Prostate gland (tissue), 2 donors: ENCODE measurements at regions not wholly inside any gene's neighbourhood (a gene's known extent, or its start where the extent isn't known, plus 50 kb on each side); places are given as distances from the start of the nearest gene placed in this dataset.
"Not testable (repeated sequence)": the region's sequence is repeated elsewhere in the genome, so short reads cannot be mapped to it uniquely, and the experiment has no call there.

Experiments used
- DNase-seq: peaks from one replicate; pipeline ENCODE4 v3.0.0-alpha.2; 2019; ENCODE audit warnings: low spot score
- H3K27ac ChIP-seq, 2 donors: fragments of 200-600 bp; sonication (generic); 2 replicates each; pipeline ENCODE4 v1.5.1; 2017 to 2019
- H3K27me3 ChIP-seq: fragments of 200-600 bp; sonication (generic); replicated peaks from 2 replicates; pipeline ENCODE4 v1.5.1; 2019; ENCODE audit not compliant: insufficient read depth
- H3K36me3 ChIP-seq, 2 donors: fragments of 200-600 bp; sonication (generic); 1 replicate in 1 of 2; 2 replicates in 1 of 2; pipeline versions ENCODE4 v1.5.1 to v1.8.1; 2017 to 2019
- H3K4me1 ChIP-seq: fragments of 200-600 bp; sonication (generic); replicated peaks from 2 replicates; pipeline ENCODE4 v1.5.1; 2019
- H3K4me3 ChIP-seq, 2 donors: fragments of 200-600 bp; sonication (generic); 2 replicates each; pipeline ENCODE4 v1.5.1; 2017 to 2019
- H3K9me3 ChIP-seq: fragments of 200-600 bp; sonication (generic); 2 replicates; pipeline ENCODE4 v1.5.1; 2017
- POLR2A ChIP-seq: fragments of 450-650 bp; IDR thresholded peaks from one replicate; pipeline ENCODE4 v1.6.1; 2016; ENCODE audit warnings: antibody characterized with exemption, mild to moderate bottlenecking
- POLR2AphosphoS5 ChIP-seq: sonication (generic); formaldehyde crosslinking; IDR thresholded peaks from one replicate; pipeline ENCODE4 v1.6.1; 2017; ENCODE audit warnings: antibody characterized with exemption
- WGBS: methylation state at CpG from one replicate; pipeline ENCODE4 v1.1.5; 2018; 5-methylcytosine and 5-hydroxymethylcytosine counted together
- intact Hi-C: fragments of 100-400 bp; cut with DNase I; formaldehyde crosslinking; loops from one replicate; pipeline ENCODE4 v1.14.2; 2022
- small RNA-seq, 2 donors: library from RNA; depleted of rRNA; stranded (forward); fragments of <200 nt; gene quantifications; one replicate each; pipeline ENCODE3, GENCODE V24; 2016
- TF ChIP-seq, protein P1 (sequence below), 4 experiments: fragments of 200-600 bp in 2 of 4; fragments of 450-650 bp in 2 of 4; sonication (generic) in 2 of 4; IDR thresholded peaks; 1 replicate in 3 of 4; 2 replicates in 1 of 4; pipeline ENCODE4 v1.5.1; 2016 to 2019; ENCODE audit warnings: antibody characterized with exemption in 4 of 4, mild to moderate bottlenecking in 2 of 4, moderate library complexity in 2 of 4

DNA sequence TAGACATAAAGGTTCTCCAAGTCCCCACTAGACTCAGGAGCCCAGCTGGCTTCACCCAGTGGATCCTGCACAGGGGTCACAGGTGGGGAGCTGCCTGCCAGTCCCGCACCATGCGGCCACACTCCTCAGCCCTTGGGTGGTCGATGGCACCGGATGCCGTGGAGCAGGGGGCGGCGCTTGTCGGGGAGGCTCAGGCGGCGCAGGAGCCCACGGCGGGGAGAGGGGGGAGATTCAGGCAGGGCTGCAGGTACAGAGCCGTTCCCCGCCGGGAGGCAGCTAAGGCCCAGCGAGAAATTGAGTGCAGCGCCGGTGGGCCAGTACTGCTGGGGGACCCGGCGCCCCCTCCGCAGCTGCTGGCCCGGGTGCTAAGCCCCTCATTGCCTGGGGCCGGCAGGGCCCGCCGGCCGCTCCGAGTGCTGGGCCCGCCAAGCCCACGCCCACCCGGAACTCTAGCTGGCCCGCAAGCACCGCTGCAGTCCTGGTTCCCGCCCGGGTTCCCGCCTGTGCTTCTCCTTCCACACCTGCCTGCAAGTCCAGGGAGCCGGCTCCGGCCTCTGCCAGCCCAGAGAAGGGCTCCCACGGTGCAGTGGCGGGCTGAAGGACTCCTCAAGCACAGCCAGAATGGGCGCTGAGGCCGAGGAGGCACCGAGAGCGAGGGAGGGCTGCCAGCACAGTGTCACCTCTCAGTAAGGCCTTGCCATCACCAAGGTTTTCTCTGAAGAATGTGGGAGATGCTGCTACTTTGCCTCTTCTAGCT, 58.4 kb upstream of the PPP1R12A start:
- H3K27ac ChIP-seq, result no peak overlapping the region
- H3K9me3 ChIP-seq, result no peaks in the 10 kb centered on the region
- no peaks in the 10 kb centered on the region for H3K36me3 ChIP-seq
- DNase-seq, result no peak
- no peaks in the 10 kb centered on the region for H3K4me1 ChIP-seq
- no peaks in the 10 kb centered on the region for H3K27me3 ChIP-seq
- no peak overlapping the region for H3K4me3 ChIP-seq
- intact Hi-C loops, result no loop called here
- 96% methylated on average over 39 of the region's 43 CpGs for WGBS
- TF ChIP-seq, protein P1, sequence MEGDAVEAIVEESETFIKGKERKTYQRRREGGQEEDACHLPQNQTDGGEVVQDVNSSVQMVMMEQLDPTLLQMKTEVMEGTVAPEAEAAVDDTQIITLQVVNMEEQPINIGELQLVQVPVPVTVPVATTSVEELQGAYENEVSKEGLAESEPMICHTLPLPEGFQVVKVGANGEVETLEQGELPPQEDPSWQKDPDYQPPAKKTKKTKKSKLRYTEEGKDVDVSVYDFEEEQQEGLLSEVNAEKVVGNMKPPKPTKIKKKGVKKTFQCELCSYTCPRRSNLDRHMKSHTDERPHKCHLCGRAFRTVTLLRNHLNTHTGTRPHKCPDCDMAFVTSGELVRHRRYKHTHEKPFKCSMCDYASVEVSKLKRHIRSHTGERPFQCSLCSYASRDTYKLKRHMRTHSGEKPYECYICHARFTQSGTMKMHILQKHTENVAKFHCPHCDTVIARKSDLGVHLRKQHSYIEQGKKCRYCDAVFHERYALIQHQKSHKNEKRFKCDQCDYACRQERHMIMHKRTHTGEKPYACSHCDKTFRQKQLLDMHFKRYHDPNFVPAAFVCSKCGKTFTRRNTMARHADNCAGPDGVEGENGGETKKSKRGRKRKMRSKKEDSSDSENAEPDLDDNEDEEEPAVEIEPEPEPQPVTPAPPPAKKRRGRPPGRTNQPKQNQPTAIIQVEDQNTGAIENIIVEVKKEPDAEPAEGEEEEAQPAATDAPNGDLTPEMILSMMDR (IDR thresholded peaks at IDR 0.05), result no peak
- TF ChIP-seq POLR2AphosphoS5, result no peak
- no peak for TF ChIP-seq POLR2A

DNA sequence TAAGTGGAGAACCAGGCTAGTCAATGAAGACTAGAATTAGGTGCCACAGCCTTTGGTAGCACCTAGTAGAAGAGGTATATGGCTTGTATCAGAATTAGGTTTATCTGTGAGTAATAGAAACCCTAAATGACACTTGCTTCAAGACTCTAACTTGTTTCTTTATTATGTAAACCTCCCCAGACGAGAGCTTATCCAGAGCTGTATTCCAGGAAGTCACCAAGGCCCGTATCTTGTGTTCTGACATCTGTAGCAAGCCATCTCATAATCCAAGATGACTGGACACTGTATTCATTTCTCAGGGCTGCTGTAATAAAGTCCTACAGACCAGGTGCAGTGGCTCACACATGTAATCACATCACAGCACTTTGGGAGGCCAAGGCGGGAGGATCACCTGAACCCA, 56.7 kb upstream of the PPP1R12A start:
- WGBS, result 90% methylated on average over 3 of the region's 3 CpGs
- TF ChIP-seq, protein P1 (IDR thresholded peaks at IDR 0.05), result no peak
- TF ChIP-seq POLR2AphosphoS5, result no peak
- TF ChIP-seq POLR2A, result no peak
- Histone ChIP-seq H3K27me3 (no peaks in the 10 kb centered on the region), H3K36me3 (no peaks in the 10 kb centered on the region), H3K27ac (no peak overlapping the region), H3K9me3 (no peaks in the 10 kb centered on the region), H3K4me3 (no peak overlapping the region), H3K4me1 (no peaks in the 10 kb centered on the region)
- intact Hi-C loops, result no loop called here
- no peak for DNase-seq

DNA sequence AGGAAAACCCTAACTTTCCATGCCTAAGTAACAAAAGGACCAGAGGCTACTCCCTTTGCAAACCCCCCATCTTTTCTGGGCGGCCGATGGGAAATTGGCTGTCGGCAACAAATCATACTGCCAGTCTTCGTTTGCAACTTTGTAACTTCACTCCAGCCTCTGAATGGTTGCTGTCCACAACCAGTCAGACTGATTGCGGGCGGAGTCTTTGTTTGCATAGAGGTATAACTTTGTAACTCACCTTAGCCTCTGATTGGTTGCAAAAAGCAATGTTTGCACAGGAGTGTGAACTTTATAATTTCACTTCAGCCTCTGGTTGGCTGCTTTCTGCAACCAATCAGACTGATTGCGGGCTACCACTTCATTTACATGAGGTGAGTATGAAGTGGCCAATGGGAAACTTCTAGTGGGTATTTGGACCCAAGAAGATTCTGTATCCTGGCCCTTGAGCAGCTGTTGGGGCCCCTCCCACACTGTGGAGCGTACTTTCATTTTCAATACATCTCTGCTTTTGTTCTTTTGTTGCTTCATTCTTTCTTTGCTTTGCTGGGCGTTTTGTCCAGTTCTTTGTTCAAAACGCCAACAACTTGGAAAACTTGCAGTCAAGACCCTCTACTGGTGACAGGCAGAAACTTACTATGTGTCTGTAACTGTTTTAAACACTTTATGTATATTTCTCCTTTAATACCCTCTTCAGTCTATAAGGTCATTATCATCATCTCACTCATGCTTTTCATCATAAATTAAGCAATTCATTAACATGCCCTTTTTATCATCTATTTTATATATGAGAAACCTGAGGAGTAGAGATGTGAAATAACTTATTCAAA, 55.8 kb upstream of the PPP1R12A start:
- H3K27me3 ChIP-seq, H3K27ac ChIP-seq, H3K4me1 ChIP-seq, H3K36me3 ChIP-seq, intact Hi-C loops, DNase-seq, H3K9me3 ChIP-seq, H3K4me3 ChIP-seq: not testable (repeated sequence)
- WGBS, result 84% methylated on average over 10 of the region's 10 CpGs

DNA sequence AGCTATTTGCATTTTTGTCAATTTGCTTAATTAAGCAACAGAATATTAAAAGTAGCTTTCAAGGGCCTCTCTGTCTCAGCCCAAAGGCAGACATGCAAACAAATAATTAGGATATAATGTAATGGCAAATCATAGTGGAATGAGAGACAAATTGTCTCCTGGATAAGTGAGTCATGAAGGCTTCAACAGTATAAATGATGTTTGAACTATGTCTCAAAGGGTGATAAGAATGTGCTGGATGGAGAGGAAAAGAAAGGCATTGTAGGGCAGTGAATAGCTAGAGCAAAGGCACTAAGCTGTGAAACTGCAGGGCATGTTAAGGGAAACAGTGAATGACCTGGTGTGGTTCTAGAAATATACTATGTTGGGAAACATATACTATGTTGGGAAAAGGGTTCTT, 53.5 kb upstream of the PPP1R12A start:
- no peak for DNase-seq
- H3K9me3 ChIP-seq, result no peaks in the 10 kb centered on the region
- H3K36me3 ChIP-seq, result no peaks in the 10 kb centered on the region
- H3K27ac ChIP-seq, result no peak overlapping the region
- no peak overlapping the region for H3K4me3 ChIP-seq
- no peaks in the 10 kb centered on the region for H3K4me1 ChIP-seq
- H3K27me3 ChIP-seq, result no peaks in the 10 kb centered on the region
- TF ChIP-seq, protein P1 (IDR thresholded peaks at IDR 0.05), result no peak
- TF ChIP-seq POLR2AphosphoS5, result no peak
- no peak for TF ChIP-seq POLR2A
- intact Hi-C loops, result no loop called here

DNA sequence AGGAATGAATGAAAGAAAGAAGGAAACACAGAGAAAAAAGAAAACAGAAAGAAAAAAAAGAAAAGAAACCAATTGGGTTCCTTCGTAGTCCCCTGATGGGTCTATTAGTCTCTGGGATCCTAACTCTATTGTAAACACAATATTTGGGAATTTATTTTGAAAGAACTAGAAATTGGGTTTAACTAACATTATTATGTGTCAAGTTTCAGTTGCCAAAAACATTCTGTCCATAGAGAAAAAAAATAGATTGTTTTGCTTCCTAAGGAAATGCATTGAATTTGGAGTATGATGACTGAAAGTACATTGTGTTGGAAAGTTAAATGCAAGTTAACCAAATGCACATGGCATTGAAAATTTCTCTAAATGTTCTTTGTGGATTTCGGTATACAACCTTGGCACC, 52.8 kb upstream of the PPP1R12A start:
- Histone ChIP-seq H3K9me3 (no peaks in the 10 kb centered on the region), H3K36me3 (no peaks in the 10 kb centered on the region), H3K4me3 (no peak overlapping the region), H3K27ac (no peak overlapping the region), H3K4me1 (no peaks in the 10 kb centered on the region), H3K27me3 (no peaks in the 10 kb centered on the region)
- WGBS, result 100% methylated on average over 2 of the region's 2 CpGs
- DNase-seq, result no peak
- no peak for TF ChIP-seq POLR2A
- TF ChIP-seq, protein P1 (IDR thresholded peaks at IDR 0.05), result no peak
- TF ChIP-seq POLR2AphosphoS5, result no peak
- intact Hi-C loops, result no loop called here

Small RNAs in the stretch of these regions (small RNA-seq; reads per million reads assigned to genes)
- gene SNRPGP20, result 0 reads per million in 2 donors
